Inferior parietal cortex (tissue), 1 donor: ENCODE measurements at regions not wholly inside any gene's neighbourhood (a gene's known extent, or its start where the extent isn't known, plus 50 kb on each side); places are given as distances from the start of the nearest gene placed in this dataset.
A peak's percentile ranks its signal among the peaks of the same experiment; 100 is the strongest.

Experiments
- DNase-seq: peaks from one replicate; pipeline ENCODE4 v3.0.0-alpha.2; 2016; ENCODE audit errors: extremely low spot score

DNA sequence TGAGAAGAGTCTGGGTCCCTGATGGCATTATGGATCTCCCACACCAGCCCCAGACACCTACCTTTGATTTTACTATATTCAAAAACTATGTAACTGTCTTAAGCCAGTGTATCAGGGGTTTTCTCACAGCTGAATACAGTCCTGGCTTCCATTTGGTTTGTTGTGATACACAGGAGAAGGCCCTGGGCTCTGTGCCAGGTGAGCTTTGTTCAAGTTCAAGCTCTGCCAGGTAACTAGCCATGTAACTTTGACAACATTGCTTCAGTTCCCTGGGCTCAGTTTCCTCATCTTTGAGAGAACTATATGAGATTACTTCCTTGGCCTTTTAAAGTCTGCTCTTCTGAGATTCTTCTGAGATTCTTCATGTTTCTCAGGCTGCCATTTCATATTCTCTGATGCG, 327.5 kb upstream of the TENM4 start:
- DNase-seq: no peak

- peak; percentile 11 for DNase-seq
Observed at GRCh38 chr11:79762279-79762921, 321.6 kb upstream of the TENM4 start.

GRCh38 chr11:79758325-79758724, 317.5 kb upstream of the TENM4 start:
- no peak for DNase-seq

- DNase-seq: no peak
Observed at GRCh38 chr11:79747406-79747805, 306.6 kb upstream of the TENM4 start.

DNA sequence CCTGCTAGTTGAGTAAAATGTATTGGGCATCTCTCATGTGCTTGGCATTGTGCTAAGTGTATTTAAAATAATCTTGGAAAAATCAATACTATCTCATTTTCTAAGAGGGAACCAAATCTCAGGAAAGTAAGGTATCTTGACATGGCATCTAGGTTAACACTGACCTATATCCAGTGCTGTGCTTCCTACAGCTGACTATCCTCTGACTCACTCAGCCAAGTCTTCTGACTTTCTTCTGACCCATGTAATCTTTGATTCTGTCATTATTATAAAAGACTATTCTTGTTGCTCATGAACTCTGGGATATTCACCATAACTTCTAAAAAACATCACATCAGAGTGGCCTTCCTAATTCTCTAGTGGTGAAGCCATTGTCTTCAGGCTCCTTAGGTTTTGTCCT, 304.1 kb upstream of the TENM4 start:
- DNase-seq: no peak

DNA sequence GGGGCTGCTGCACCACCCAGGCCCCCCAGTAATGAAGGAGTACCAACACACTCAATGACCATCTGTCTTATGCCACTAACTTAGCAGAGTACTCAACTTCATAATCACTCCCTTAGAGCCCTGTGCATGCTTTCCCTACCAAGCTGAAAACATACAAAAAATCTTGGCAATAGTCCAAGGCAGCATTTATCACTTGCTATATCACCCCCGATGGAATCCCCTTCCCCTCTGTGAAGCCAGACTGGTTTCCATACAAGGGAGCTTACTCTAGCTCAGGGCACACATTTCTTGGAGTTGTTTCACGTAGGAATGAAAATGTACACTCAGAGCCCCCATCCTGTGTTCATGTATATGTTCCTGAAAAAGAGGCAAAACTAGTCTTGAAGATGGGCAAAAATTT, 301.3 kb upstream of the TENM4 start:
- no peak for DNase-seq

GRCh38 chr11:79739591-79739990, 298.8 kb upstream of the TENM4 start:
- no peak for DNase-seq

- DNase-seq: no peak
Observed at GRCh38 chr11:79727221-79727620, 286.4 kb upstream of the TENM4 start.

DNA sequence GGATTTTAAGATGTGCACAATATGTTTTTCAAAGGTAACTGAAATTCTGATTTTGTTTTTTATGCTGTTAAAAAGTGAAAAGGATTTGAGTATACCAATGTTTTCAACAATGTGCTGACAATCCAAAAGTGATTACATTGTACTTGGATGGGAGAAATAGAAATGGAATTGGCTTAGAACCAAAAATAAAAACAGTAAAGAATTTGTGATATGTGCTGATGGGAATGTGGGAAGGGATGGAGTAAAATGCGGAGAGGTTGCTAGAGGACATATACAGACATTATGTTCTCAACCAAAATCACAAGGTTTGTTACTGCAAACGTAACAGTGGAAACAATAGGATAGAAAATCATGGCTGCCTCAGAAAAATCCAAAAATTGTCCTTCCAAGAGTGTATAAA, 279.3 kb upstream of the TENM4 start:
- peak; percentile 3 for DNase-seq

GRCh38 chr11:79708319-79708932, 267.6 kb upstream of the TENM4 start:
- no peak for DNase-seq

- no peak for DNase-seq
Observed at GRCh38 chr11:79705648-79706047, 264.8 kb upstream of the TENM4 start.

DNA sequence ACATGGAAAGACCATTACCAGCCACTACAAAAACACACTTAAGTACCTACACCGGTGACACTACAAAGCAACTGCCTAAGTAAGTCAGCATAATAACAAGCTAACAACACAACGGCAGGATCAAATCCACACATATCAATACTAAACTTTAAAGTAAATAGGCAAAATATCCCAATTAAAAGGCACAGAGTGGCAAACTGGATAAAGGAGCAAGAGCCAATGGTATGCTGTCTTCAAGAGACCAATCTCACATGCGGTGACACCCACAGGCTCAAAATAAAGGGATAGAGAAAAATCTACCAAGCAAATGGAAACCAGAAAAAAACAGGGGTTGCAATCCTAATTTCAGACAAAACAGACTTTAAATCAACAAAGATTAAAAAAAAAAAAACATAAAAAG, 261.5 kb upstream of the TENM4 start:
- DNase-seq: no peak

DNA sequence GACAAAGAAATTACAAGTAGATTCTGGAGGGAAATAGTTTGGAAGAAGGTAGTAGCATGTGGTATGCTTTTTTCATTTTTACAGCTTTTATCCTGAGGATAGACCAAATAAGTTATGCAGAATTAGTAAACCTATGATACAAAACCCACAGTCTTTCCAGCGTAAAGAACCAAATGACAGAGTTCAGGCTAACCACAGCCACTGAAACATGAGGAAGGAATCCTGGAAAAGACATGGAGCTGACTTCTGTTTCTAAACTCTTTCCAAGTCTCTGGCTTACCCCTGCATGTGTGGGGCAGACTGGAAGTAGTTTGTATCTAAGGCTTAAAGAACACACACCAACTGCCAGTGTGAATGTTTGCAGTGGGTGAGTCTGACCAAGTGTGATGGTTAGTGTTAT, 258.4 kb upstream of the TENM4 start:
- no peak for DNase-seq

- DNase-seq: no peak
Observed at GRCh38 chr11:79697905-79698304, 257.1 kb upstream of the TENM4 start.

DNA sequence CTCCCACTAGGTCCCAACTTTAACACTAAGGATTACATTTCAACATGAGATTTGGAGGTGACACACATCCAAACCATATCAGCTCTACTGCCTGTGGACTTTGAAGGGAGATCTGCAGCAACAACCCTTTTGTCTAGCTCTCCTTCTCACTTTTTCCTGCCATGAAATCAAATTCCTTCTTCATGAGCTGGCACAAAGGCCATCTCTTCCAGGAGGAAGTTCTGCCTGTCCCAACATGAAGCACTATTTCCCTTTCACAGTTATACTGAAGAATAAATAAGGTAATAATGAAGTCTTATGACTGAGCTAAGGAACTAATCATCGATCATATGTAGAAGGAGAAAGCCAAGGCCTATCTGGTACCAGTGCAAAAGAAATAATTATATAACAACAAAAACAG, 253.5 kb upstream of the TENM4 start:
- no peak for DNase-seq

GRCh38 chr11:79691445-79691844, 250.6 kb upstream of the TENM4 start:
- DNase-seq: no peak

- no peak for DNase-seq
Observed at GRCh38 chr11:79686703-79687419, 246.0 kb upstream of the TENM4 start.

GRCh38 chr11:79683930-79684329, 243.1 kb upstream of the TENM4 start:
- no peak for DNase-seq

DNA sequence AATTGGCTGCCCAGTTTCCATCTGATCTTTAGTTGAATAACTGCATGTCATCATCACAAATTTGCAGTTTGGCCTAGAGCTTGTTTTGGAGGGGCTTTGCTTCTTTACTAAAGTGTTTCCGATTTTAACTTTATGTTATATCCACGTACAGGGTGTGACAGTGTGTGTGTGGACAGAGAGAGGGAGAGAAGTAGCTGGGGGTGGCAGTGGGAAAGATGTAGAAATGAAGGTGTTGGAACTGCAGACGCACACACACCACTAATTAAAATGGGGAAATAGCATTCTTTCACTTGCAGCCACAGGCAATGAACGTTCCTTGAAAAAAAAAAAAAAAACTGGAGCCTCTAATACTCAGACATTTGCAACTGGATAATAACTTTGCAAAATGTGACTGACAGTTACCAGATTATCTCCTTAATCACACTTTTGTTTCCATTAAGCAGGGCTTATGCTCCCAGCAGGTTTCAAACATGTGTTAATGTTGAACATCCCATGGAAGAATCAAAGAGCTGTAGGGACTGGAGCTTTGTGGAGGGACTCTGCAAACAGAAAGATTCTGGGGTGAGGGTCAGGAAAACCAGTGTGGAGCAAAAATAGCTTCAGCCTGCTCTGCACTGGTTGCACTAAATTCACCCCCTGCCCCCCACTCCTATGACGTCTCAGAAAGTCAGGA, 238.1 kb upstream of the TENM4 start:
- no peak for DNase-seq

GRCh38 chr11:79676396-79676795, 235.6 kb upstream of the TENM4 start:
- DNase-seq: no peak

DNA sequence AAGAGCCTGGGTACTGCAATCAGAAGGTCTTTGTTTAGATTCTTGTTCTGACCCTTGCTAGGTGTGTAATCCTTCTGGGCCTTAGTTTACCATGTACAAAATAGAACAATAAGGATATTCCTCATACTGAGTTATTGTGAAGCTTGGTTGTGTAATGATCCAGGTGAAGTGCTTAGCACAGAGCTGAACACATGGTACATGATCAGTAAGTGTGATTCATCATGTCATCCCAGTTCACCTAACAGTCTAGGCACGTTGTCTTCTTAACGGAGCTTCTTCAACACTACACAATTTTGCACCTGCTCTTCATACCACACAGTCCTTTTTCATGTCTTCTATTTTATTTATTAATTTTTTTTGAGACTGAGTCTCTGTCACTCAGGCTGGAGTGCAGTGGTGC, 234.3 kb upstream of the TENM4 start:
- DNase-seq: no peak

DNA sequence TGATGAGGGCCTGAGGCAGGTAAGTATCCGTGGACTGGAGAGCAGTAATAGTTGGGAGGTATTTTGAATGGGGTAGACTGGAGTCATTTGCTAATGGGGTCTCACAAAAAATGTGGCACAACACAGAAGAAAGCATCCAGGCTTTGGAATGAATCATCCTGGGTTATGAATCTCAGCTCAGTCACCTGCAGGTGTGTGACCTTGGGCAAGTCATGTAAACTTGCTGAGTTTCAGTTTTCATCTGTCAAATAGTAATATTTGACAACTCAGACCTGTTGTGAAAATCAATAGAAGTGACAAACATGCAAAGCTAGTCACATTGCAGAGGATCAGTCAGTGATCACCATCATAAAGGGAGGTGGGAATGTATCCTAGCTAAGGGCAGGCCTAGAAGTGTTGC, 232.0 kb upstream of the TENM4 start:
- DNase-seq: no peak

GRCh38 chr11:79671401-79671800, 230.6 kb upstream of the TENM4 start:
- DNase-seq: no peak
